HG03045 (cell line): ENCODE measurements at regions not wholly inside any gene's neighbourhood (a gene's known extent, or its start where the extent isn't known, plus 50 kb on each side); places are given as distances from the start of the nearest gene placed in this dataset.

Experiments
- ATAC-seq: cut with Tn5 transposase; IDR thresholded peaks from one replicate; pipeline ENCODE4 v1.9.1; 2021; ENCODE audit warnings: mild to moderate bottlenecking, moderate library complexity; ENCODE audit not compliant: unreplicated experiment

- no peak for ATAC-seq
Measured at GRCh38 chr13:73194310-73194709, 135.5 kb downstream of the KLF5 start.

GRCh38 chr13:73193554-73193953 lies 134.7 kb downstream of the KLF5 start:
- no peak for ATAC-seq

- no peak for ATAC-seq
Measured at GRCh38 chr13:73190477-73190876, 131.7 kb downstream of the KLF5 start.

GRCh38 chr13:73189776-73190175 lies 131.0 kb downstream of the KLF5 start:
- ATAC-seq: no peak

- no peak for ATAC-seq
Measured at GRCh38 chr13:73189362-73189761, 130.6 kb downstream of the KLF5 start.

- ATAC-seq: no peak
Measured at GRCh38 chr13:73187106-73187505, 128.3 kb downstream of the KLF5 start.

- ATAC-seq: no peak
Measured at GRCh38 chr13:73179650-73180274, 121.0 kb downstream of the KLF5 start.

- ATAC-seq: no peak
Measured at GRCh38 chr13:73177916-73178565, 119.2 kb downstream of the KLF5 start.

GRCh38 chr13:73177017-73177416 lies 118.2 kb downstream of the KLF5 start:
- ATAC-seq: no peak

- no peak for ATAC-seq
Measured at GRCh38 chr13:73174521-73175010, 115.8 kb downstream of the KLF5 start.

GRCh38 chr13:73173279-73173811 lies 114.5 kb downstream of the KLF5 start:
- ATAC-seq: no peak

GRCh38 chr13:73171926-73172325 lies 113.1 kb downstream of the KLF5 start:
- no peak for ATAC-seq

GRCh38 chr13:73171271-73171682 lies 112.5 kb downstream of the KLF5 start:
- no peak for ATAC-seq

GRCh38 chr13:73169971-73170370 lies 111.2 kb downstream of the KLF5 start:
- no peak for ATAC-seq

GRCh38 chr13:73168953-73169401 lies 110.2 kb downstream of the KLF5 start:
- ATAC-seq: no peak

GRCh38 chr13:73168226-73168952 lies 109.6 kb downstream of the KLF5 start:
- no peak for ATAC-seq

GRCh38 chr13:73167028-73167820 lies 108.4 kb downstream of the KLF5 start:
- ATAC-seq: no peak

GRCh38 chr13:73166204-73166603 lies 107.4 kb downstream of the KLF5 start:
- ATAC-seq: no peak

- no peak for ATAC-seq
Measured at GRCh38 chr13:73162912-73163911, 104.4 kb downstream of the KLF5 start.
